Psoas muscle (tissue), 7 donors: ENCODE measurements at regions not wholly inside any gene's neighbourhood (a gene's known extent, or its start where the extent isn't known, plus 50 kb on each side); places are given as distances from the start of the nearest gene placed in this dataset.

ENCODE experiments used
- ATAC-seq, 4 donors: fragments of 200-7000 bp; cut with Tn5 transposase; one replicate each; pipeline ENCODE4 v1.9.1; 2020; ENCODE audit warnings: moderate library complexity in 3 of 4, mild to moderate bottlenecking in 2 of 4
- DNase-seq, 2 donors: peaks; one replicate each; pipeline ENCODE4 v3.0.0-alpha.2; 2020
- H3K27ac ChIP-seq: fragments of 200-600 bp; one replicate; pipeline ENCODE4 v1.8.0; 2022
- H3K27me3 ChIP-seq, 3 donors: fragments of 200-600 bp in 1 of 3; one replicate each; pipeline versions ENCODE4 v1.6.1 to v1.8.0; 2013 to 2022; ENCODE audit warnings: low read length in 2 of 3, mild to moderate bottlenecking in 2 of 3, moderate library complexity in 1 of 3; ENCODE audit not compliant: insufficient read depth in 3 of 3
- H3K36me3 ChIP-seq, 2 donors: fragments of 200-600 bp in 1 of 2; one replicate each; pipeline versions ENCODE4 v1.6.1 to v1.8.0; 2013 to 2022; ENCODE audit warnings: low read depth in 1 of 2, mild to moderate bottlenecking in 1 of 2, moderate library complexity in 1 of 2; ENCODE audit not compliant: insufficient read depth in 1 of 2
- H3K4me1 ChIP-seq: fragments of 200-600 bp; one replicate; pipeline ENCODE4 v1.8.0; 2022
- H3K4me3 ChIP-seq: fragments of 200-600 bp; one replicate; pipeline ENCODE4 v1.8.0; 2022; ENCODE audit warnings: mild to moderate bottlenecking
- H3K9me3 ChIP-seq: fragments of 200-600 bp; one replicate; pipeline ENCODE4 v1.8.0; 2022
- CTCF ChIP-seq: fragments of 200-600 bp; IDR thresholded peaks from one replicate; pipeline ENCODE4 v1.8.0; 2022; ENCODE audit warnings: antibody characterized with exemption
- WGBS, 3 donors: extraction: QIAGEN DNeasy Blood & Tissue Kit; methylation state at CpG; one replicate each; pipeline versions ENCODE4 v1.1.6 to v1.1.7; 2013; 5-methylcytosine and 5-hydroxymethylcytosine counted together
- intact Hi-C, 2 donors: fragments of 100-400 bp; cut with DNase I; formaldehyde crosslinking; loops; one replicate each; pipeline versions ENCODE4 v1.11.0 to v1.14.2; 2022
- donor health status: healthy with polysubstance abuse.
- donor health status: DM: no; HTN: no; CAD: no; lungs with moderate emphysema.
- donor health status: Bipolar disorder and iron deficiency.
- donor health status: healthy.
- donor health status: DM: yes; HTN: yes; CAD: no.
- donor health status: DM: no; HTN: no; CAD: no.
- donor health status: DM: yes; HTN: yes; CAD: no.

GRCh38 chr14:44215660-44216059 lies 291.4 kb downstream of the FSCB start:
- intact Hi-C loops, result no loop called here

DNA sequence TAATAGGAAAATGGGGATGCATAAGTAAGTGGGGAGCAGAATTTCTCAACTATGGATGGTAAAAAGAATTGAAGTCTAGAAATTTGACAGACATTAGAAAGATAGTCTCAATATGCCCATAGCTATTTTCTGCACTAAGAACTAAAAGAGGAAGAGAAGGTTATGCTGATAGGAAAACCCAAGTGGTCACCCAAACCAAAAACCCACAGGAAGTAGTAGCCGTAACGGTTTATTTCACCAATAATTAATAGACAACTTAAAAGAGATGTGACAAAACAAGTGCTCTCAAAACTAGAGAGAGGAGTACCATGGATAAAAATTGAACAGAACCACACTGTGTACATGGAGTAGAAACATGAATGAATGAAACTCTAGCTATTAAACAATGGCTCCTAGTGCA lies 295.4 kb downstream of the FSCB start:
- Histone ChIP-seq H3K4me1 (no peaks in the 10 kb centered on the region), H3K9me3 (no peaks in the 10 kb centered on the region), H3K36me3 (no peaks in the 10 kb centered on the region), H3K4me3 (no peak overlapping the region), H3K27ac (no peak overlapping the region), H3K27me3 (no peaks in the 10 kb centered on the region)
- intact Hi-C loops, result no loop called here
- DNase-seq (no peak), ATAC-seq (no peak)
- no peak for TF ChIP-seq CTCF
- 88 to 98% (median 93%) methylated on average over 2 of the region's 2 CpGs for WGBS, 3 donors

More at GRCh38 chr14:44215660-44216059, 291.4 kb downstream of the FSCB start:
- H3K27me3 ChIP-seq, result no peaks in the 10 kb centered on the region
- H3K4me3 ChIP-seq, result no peak overlapping the region
- no peak for TF ChIP-seq CTCF
- ATAC-seq (no peak), DNase-seq (no peak)
- H3K9me3 ChIP-seq, result no peaks in the 10 kb centered on the region
- H3K4me1 ChIP-seq, result no peaks in the 10 kb centered on the region
- no peak overlapping the region for H3K27ac ChIP-seq
- H3K36me3 ChIP-seq, result no peaks in the 10 kb centered on the region

GRCh38 chr14:44204061-44204835 lies 302.8 kb downstream of the FSCB start:
- TF ChIP-seq CTCF, result no peak
- no peaks in the 10 kb centered on the region for H3K27me3 ChIP-seq
- intact Hi-C loops, result no loop called here
- DNase-seq (no peak), ATAC-seq (no peak)
- H3K27ac ChIP-seq, result no peak overlapping the region
- WGBS, 3 donors, result 19 to 29% (median 19%) methylated on average over 3 of the region's 3 CpGs
- H3K36me3 ChIP-seq, result no peaks in the 10 kb centered on the region
- H3K4me3 ChIP-seq, result no peak overlapping the region
- no peaks in the 10 kb centered on the region for H3K4me1 ChIP-seq
- H3K9me3 ChIP-seq, result no peaks in the 10 kb centered on the region

- intact Hi-C loops, result no loop called here
- no peak for TF ChIP-seq CTCF
- H3K27ac ChIP-seq, result no peak overlapping the region
- no peak for DNase-seq
- WGBS, 3 donors, result 74 to 86% (median 76%) methylated on average over 1 of the region's 1 CpG
- no peaks in the 10 kb centered on the region for H3K4me1 ChIP-seq
- H3K9me3 ChIP-seq, result no peaks in the 10 kb centered on the region
- H3K27me3 ChIP-seq, result no peaks in the 10 kb centered on the region
- no peak overlapping the region for H3K4me3 ChIP-seq
- no peaks in the 10 kb centered on the region for H3K36me3 ChIP-seq
- ATAC-seq, result no peak
Measured at GRCh38 chr14:44180975-44181374, 326.1 kb downstream of the FSCB start.

DNA sequence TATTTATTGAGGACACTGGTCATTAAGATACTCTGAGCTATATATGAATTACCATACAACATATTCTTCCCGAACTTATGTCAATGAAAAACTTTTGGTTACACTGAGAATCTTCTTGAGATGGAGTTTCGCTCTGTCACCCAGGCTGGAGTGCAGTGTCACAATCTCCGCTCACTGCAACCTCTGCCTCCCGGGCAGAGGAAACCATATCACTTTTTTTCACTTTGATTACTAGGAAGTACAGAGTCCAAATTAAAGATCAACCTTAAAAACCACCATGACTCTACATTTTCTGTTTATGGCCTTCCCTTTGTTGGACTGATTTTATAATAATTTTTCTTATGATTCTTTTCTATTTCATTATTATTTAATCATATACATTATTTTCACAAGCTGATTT lies 336.5 kb downstream of the FSCB start:
- no peak for TF ChIP-seq CTCF

More for the DNA sequence above, 336.5 kb downstream of the FSCB start:
- WGBS, 3 donors, result 71 to 80% (median 79%) methylated on average over 4 of the region's 4 CpGs
- no peak for ATAC-seq
- Histone ChIP-seq H3K27me3 (no peaks in the 10 kb centered on the region), H3K4me1 (no peaks in the 10 kb centered on the region), H3K9me3 (peaks cover 5% of the 10 kb centered on the region), H3K4me3 (no peak overlapping the region), H3K36me3 (no peaks in the 10 kb centered on the region), H3K27ac (no peak overlapping the region)
- intact Hi-C loops, result no loop called here
- DNase-seq, result no peak
